Prostate gland (tissue), 2 donors: ENCODE measurements at regions not wholly inside any gene's neighbourhood (a gene's known extent, or its start where the extent isn't known, plus 50 kb on each side); places are given as distances from the start of the nearest gene placed in this dataset.

ENCODE experiments used
- DNase-seq: peaks from one replicate; pipeline ENCODE4 v3.0.0-alpha.2; 2019; ENCODE audit warnings: low spot score
- H3K27ac ChIP-seq, 2 donors: fragments of 200-600 bp; sonication (generic); 2 replicates each; pipeline ENCODE4 v1.5.1; 2017 to 2019
- H3K27me3 ChIP-seq: fragments of 200-600 bp; sonication (generic); replicated peaks from 2 replicates; pipeline ENCODE4 v1.5.1; 2019; ENCODE audit not compliant: insufficient read depth
- H3K36me3 ChIP-seq, 2 donors: fragments of 200-600 bp; sonication (generic); 1 replicate in 1 of 2; 2 replicates in 1 of 2; pipeline versions ENCODE4 v1.5.1 to v1.8.1; 2017 to 2019
- H3K4me1 ChIP-seq: fragments of 200-600 bp; sonication (generic); replicated peaks from 2 replicates; pipeline ENCODE4 v1.5.1; 2019
- H3K4me3 ChIP-seq, 2 donors: fragments of 200-600 bp; sonication (generic); 2 replicates each; pipeline ENCODE4 v1.5.1; 2017 to 2019
- H3K9me3 ChIP-seq: fragments of 200-600 bp; sonication (generic); 2 replicates; pipeline ENCODE4 v1.5.1; 2017
- POLR2A ChIP-seq: fragments of 450-650 bp; IDR thresholded peaks from one replicate; pipeline ENCODE4 v1.6.1; 2016; ENCODE audit warnings: antibody characterized with exemption, mild to moderate bottlenecking
- POLR2AphosphoS5 ChIP-seq: sonication (generic); formaldehyde crosslinking; IDR thresholded peaks from one replicate; pipeline ENCODE4 v1.6.1; 2017; ENCODE audit warnings: antibody characterized with exemption
- WGBS: methylation state at CpG from one replicate; pipeline ENCODE4 v1.1.5; 2018; 5-methylcytosine and 5-hydroxymethylcytosine counted together
- intact Hi-C: fragments of 100-400 bp; cut with DNase I; formaldehyde crosslinking; loops from one replicate; pipeline ENCODE4 v1.14.2; 2022
- TF ChIP-seq, protein P1 (sequence below), 4 experiments: fragments of 200-600 bp in 2 of 4; fragments of 450-650 bp in 2 of 4; sonication (generic) in 2 of 4; IDR thresholded peaks; 1 replicate in 3 of 4; 2 replicates in 1 of 4; pipeline ENCODE4 v1.5.1; 2016 to 2019; ENCODE audit warnings: antibody characterized with exemption in 4 of 4, mild to moderate bottlenecking in 2 of 4, moderate library complexity in 2 of 4

DNA sequence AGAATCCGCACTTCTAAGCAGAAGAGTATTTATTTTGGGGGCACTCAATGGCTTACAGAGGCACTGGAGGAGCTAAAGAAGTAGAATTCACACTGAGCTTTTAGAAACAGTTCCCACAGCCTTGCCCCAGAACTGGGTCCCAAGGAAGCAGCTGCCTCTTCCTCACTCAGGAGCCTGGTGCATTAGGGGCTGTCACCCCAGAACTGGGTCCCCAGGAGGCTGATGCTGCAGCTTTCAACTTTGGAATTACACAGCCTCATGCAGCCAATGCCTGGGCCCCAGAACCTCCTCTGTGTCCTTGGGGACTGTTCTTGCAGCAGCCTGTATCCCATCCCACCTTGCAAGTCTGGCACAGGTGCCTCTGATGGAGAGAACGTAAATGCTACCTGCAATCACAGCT lies 96.4 kb downstream of the DACT2 start:
- no peak for TF ChIP-seq POLR2A
- TF ChIP-seq, protein P1, sequence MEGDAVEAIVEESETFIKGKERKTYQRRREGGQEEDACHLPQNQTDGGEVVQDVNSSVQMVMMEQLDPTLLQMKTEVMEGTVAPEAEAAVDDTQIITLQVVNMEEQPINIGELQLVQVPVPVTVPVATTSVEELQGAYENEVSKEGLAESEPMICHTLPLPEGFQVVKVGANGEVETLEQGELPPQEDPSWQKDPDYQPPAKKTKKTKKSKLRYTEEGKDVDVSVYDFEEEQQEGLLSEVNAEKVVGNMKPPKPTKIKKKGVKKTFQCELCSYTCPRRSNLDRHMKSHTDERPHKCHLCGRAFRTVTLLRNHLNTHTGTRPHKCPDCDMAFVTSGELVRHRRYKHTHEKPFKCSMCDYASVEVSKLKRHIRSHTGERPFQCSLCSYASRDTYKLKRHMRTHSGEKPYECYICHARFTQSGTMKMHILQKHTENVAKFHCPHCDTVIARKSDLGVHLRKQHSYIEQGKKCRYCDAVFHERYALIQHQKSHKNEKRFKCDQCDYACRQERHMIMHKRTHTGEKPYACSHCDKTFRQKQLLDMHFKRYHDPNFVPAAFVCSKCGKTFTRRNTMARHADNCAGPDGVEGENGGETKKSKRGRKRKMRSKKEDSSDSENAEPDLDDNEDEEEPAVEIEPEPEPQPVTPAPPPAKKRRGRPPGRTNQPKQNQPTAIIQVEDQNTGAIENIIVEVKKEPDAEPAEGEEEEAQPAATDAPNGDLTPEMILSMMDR (IDR thresholded peaks at IDR 0.05): no peak
- no peak for TF ChIP-seq POLR2AphosphoS5
- Histone ChIP-seq H3K4me1 (no peaks in the 10 kb centered on the region), H3K36me3 (no peaks in the 10 kb centered on the region), H3K27ac (no peak overlapping the region), H3K4me3 (no peak overlapping the region), H3K27me3 (no peaks in the 10 kb centered on the region), H3K9me3 (no peaks in the 10 kb centered on the region)
- intact Hi-C loops: no loop called here
- 94% methylated on average over 2 of the region's 2 CpGs for WGBS
- DNase-seq: no peak

DNA sequence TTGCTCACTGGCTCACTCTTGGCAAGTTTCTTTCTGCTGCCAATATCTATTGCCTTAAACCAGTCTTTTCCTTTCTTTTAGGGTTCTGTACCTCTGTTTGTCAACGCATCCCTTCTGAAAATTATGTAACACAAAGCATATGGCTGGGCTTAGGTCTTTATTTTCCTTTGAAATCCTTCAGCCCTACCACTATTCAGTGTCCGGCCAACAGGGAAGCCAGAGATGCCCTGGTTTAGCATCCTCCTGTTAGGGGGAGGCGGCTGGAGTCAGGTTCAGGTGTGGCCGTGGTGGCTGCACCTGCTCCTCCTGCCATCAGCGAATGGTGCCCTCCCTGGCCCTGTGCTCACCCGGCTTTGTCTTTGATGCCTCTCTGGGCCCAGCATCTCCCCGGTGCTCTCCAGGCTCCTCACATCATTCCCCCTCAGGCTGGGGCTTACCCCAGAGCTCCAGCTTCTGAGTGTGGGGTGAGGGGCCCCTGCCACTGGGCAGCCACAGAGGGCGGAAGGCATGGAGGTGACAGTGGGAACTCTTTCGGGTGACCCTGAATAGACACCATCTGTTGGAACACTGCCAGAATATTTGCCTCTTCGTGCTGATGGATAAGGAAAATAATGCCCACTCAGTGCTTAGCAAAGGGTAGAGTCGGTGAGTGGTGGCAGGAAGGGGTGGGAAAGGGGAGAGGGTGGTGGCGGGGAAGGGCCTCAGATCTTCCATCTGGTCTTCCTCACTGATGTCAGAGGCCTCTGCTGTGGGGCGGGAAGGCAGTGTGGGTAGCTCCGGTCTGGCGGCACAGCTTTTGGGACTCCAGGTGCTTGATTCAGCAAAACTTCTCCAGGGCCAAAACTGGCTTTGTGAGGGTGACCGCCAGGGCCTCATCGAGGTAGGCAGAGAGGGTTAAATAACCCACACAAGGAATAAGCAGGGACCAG lies 97.2 kb downstream of the DACT2 start:
- Histone ChIP-seq H3K4me1 (no peaks in the 10 kb centered on the region), H3K27me3 (no peaks in the 10 kb centered on the region), H3K27ac (no peak overlapping the region), H3K36me3 (no peaks in the 10 kb centered on the region), H3K9me3 (no peaks in the 10 kb centered on the region), H3K4me3 (no peak overlapping the region)
- 88% methylated on average over 17 of the region's 17 CpGs for WGBS
- DNase-seq: no peak
- intact Hi-C loops: no loop called here
- TF ChIP-seq, protein P1 (IDR thresholded peaks at IDR 0.05): no peak
- TF ChIP-seq POLR2AphosphoS5: no peak
- TF ChIP-seq POLR2A: no peak

DNA sequence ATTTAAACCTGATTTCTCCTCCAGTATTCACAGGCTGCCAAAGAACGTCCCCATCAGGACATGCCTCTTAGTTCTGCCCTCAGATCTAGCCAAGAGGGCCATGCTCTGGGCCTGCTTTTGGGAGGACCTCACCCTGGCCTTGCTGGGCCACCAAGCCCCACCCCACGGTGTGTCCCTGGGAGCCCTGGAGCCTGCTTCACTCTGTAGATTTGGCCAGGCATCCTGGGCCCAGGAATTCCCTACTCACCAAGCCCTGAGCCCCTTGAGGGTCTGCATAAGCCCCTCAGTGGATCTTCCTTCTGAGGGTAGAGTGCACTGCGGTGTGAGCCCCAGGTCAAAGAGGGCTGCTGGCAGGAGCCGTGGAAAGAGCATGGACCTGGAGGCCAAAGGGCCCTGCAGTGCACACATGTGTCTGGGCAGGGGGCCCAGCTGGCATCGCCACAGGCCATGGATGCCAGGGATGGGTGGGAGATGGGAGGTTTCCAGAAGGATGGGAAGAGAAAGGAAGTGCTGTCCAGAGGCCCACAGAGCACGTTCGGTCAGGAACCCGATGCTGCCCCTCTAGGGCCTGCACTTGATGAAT lies 98.0 kb downstream of the DACT2 start:
- no peaks in the 10 kb centered on the region for H3K36me3 ChIP-seq
- H3K4me3 ChIP-seq: no peak overlapping the region
- no peak for DNase-seq
- no peaks in the 10 kb centered on the region for H3K4me1 ChIP-seq
- no peak for TF ChIP-seq POLR2A
- TF ChIP-seq POLR2AphosphoS5: no peak
- TF ChIP-seq, protein P1 (IDR thresholded peaks at IDR 0.05): no peak
- intact Hi-C loops: no loop called here
- H3K27ac ChIP-seq: no peak overlapping the region
- no peaks in the 10 kb centered on the region for H3K27me3 ChIP-seq
- 88% methylated on average over 8 of the region's 8 CpGs for WGBS
- no peaks in the 10 kb centered on the region for H3K9me3 ChIP-seq

DNA sequence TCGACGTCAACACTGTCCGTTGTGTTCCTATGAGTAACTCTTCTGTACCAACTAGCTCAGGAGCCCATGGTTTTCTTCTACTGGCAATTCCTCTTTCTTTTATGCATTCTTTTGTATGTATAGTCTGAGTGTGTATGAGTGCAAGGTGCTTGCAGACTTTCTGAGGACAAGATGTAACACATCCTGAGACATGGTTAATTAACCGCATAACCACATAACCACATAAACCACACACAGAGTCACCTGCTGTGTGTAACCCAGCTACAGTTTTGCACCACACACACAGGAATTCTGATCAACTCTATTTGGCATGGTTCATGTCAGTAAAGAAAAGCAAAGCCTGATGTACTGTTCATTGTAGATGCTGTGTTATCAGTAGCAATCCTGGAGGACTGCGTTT lies 98.6 kb downstream of the DACT2 start:
- no peak for DNase-seq
- intact Hi-C loops: no loop called here
- no peaks in the 10 kb centered on the region for H3K9me3 ChIP-seq
- 67% methylated on average over 5 of the region's 5 CpGs for WGBS
- H3K4me1 ChIP-seq: no peaks in the 10 kb centered on the region
- H3K27me3 ChIP-seq: no peaks in the 10 kb centered on the region
- no peak overlapping the region for H3K27ac ChIP-seq
- TF ChIP-seq, protein P1 (IDR thresholded peaks at IDR 0.05): no peak
- TF ChIP-seq POLR2A (no peak), POLR2AphosphoS5 (no peak)
- H3K36me3 ChIP-seq: no peaks in the 10 kb centered on the region
- H3K4me3 ChIP-seq: no peak overlapping the region

DNA sequence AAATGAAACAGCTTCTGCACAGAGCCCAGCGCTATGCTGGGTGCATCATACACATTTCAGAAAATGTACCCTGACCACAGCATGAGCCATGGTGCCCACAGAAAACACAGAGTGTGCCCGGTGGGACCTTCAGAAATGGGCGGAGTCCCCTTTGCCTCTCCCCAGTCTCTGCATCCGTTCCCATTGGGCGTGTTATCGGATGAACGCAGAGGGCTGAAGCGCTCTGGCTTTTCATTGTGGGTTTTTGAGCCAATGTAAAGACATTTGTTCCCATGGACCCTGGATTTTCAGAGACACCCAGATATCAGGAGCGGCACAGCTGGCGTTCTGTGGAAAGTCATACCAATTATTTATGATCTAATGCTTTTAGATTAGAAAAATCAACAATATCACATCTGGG lies 99.8 kb downstream of the DACT2 start:
- Histone ChIP-seq H3K27ac (no peak overlapping the region), H3K9me3 (no peaks in the 10 kb centered on the region), H3K36me3 (no peaks in the 10 kb centered on the region), H3K27me3 (no peaks in the 10 kb centered on the region), H3K4me1 (no peaks in the 10 kb centered on the region), H3K4me3 (no peak overlapping the region)
- intact Hi-C loops: no loop called here
- 94% methylated on average over 10 of the region's 10 CpGs for WGBS
- TF ChIP-seq POLR2A (no peak), POLR2AphosphoS5 (no peak)
- TF ChIP-seq, protein P1 (IDR thresholded peaks at IDR 0.05): no peak
- no peak for DNase-seq
